ENCODE measurements at regions not wholly inside any gene's neighbourhood (a gene's known extent, or its start where the extent isn't known, plus 50 kb on each side); places are given as distances from the start of the nearest gene placed in this dataset.

GRCh38 chr17:73792994-73793393 lies 148.7 kb upstream of the SDK2 start:
- Histone ChIP-seq H3K79me2 (ENCODE audit: insufficient read depth, low read length) (no peaks in the 10 kb centered on the region), H4K20me1 (ENCODE audit: insufficient read depth, low read length) (no peaks in the 10 kb centered on the region), H3K27me3 (ENCODE audit: control insufficient read depth in 1 of 2, insufficient read depth in 2 of 2, low read length in 2 of 2) (no peaks in the 10 kb centered on the region; a peak in 1 of 5 replicates), H3K4me2 (ENCODE audit: low read depth, low read length) (no peak overlapping the region), H3K36me3 (replicated peaks in 1 of 2; ENCODE audit: control insufficient read depth in 1 of 2, insufficient read depth in 2 of 2, low read length in 2 of 2) (no peaks in the 10 kb centered on the region), H2AFZ (ENCODE audit: low read length) (no peak overlapping the region), H3K4me1 (ENCODE audit: insufficient read depth, low read length) (peaks cover 59% of the 10 kb centered on the region), H3K9me3 (ENCODE audit: low read length) (no peaks in the 10 kb centered on the region), H3K27ac (ENCODE audit: extremely low read length, insufficient read depth, low read length) (no peak overlapping the region), H3K4me3 (replicated peaks in 1 of 3; ENCODE audit: insufficient read depth in 1 of 3, low read depth in 2 of 3, low read length in 3 of 3) (no peak overlapping the region), H3K9ac (ENCODE audit: insufficient read depth, low read depth, low read length) (no peak overlapping the region)
- no TSS peak for BruUV-seq (replicated peaks)
- ChIA-PET POLR2A (no interaction called here), CTCF (ENCODE audit: low intra/inter-chr PET ratio, low total read pairs) (no interaction called here)
- FAIRE-seq = no peak
- DNase-seq (ENCODE audit: low spot score) = no peak
- 27% methylated on average over 4 of the region's 4 CpGs for whole genome bisulfite sequencing (ENCODE audit: low lambda C conversion rate)
- in situ Hi-C loops (cut with HindIII; ENCODE audit: extremely low pct_ligation_motif_present, low pct_unique_long_range_greater_than_20kb) = loop anchor here (25.0 kb wide), 1 partner anchor 644 kb away; the partner anchor contains the start of gene GPRC5C
- intact Hi-C loops (cut with micrococcal nuclease; ENCODE audit: unreplicated experiment) = loop anchor here (10.0 kb wide), 1 partner anchor 412 kb away; the partner anchor contains the start of gene RPL38
- TF ChIP-seq FOXA1 (IDR thresholded peaks at IDR 0.05) (no peak), FOXA1 (CRISPR knock-in tag; IDR thresholded peaks at IDR 0.05) (peak; percentile 63), HCFC1 (IDR thresholded peaks at IDR 0.05; ENCODE audit: low read depth, low read length) (no peak), ZNF18 (CRISPR knock-in tag; IDR thresholded peaks at IDR 0.05; ENCODE audit: insufficient replicate concordance) (no peak), NAIF1 (CRISPR knock-in tag; IDR thresholded peaks at IDR 0.05; ENCODE audit: borderline replicate concordance) (no peak), ZNF83 (CRISPR knock-in tag; IDR thresholded peaks at IDR 0.05; ENCODE audit: borderline replicate concordance) (no peak), RFXAP (CRISPR knock-in tag; IDR thresholded peaks at IDR 0.05; ENCODE audit: borderline replicate concordance) (no peak), ZFAT (CRISPR knock-in tag; conservative IDR thresholded peaks at IDR 0.05) (no peak), IKZF1 (IDR thresholded peaks at IDR 0.05) (no peak), ZNF563 (CRISPR knock-in tag; IDR thresholded peaks at IDR 0.05) (no peak)
- ATAC-seq = no peak

All from HepG2 (cell line).